ENCODE measurements at regions not wholly inside any gene's neighbourhood (a gene's known extent, or its start where the extent isn't known, plus 50 kb on each side); places are given as distances from the start of the nearest gene placed in this dataset.

GRCh38 chr5:6056280-6056679, 322.1 kb downstream of the MED10 start:
- Histone ChIP-seq H3K36me3 (no peaks in the 10 kb centered on the region), H3K27me3 (no peaks in the 10 kb centered on the region), H3K9me3 (no peaks in the 10 kb centered on the region), H3K4me1 (no peaks in the 10 kb centered on the region), H3K4me3 (no peak overlapping the region), H3K27ac (replicated peaks in 1 of 4) (no peak overlapping the region)
- TF ChIP-seq CTCF (IDR thresholded peaks at IDR 0.05), result no peak
- TF ChIP-seq POLR2AphosphoS5 (IDR thresholded peaks at IDR 0.05), result no peak
- DNase-seq (ENCODE audit: extremely low spot score), result peak; percentile 77
- 62% methylated on average over 4 of the region's 4 CpGs for WGBS
- intact Hi-C loops (cut with DNase I), result no loop called here

- 91% methylated on average over 4 of the region's 4 CpGs for WGBS
- intact Hi-C loops (cut with DNase I), result no loop called here
- no peak overlapping the region for H3K27ac ChIP-seq (replicated peaks in 1 of 4)
- DNase-seq (ENCODE audit: extremely low spot score), result no peak
- H3K4me3 ChIP-seq, result no peak overlapping the region
- no peaks in the 10 kb centered on the region for H3K27me3 ChIP-seq
- no peaks in the 10 kb centered on the region for H3K9me3 ChIP-seq
- no peak for TF ChIP-seq POLR2A (IDR thresholded peaks at IDR 0.05; ENCODE audit: low read depth)
- no peak for TF ChIP-seq POLR2AphosphoS5 (IDR thresholded peaks at IDR 0.05)
- no peak for TF ChIP-seq CTCF (IDR thresholded peaks at IDR 0.05)
- TF ChIP-seq EP300 (IDR thresholded peaks at IDR 0.05), result no peak
- H3K4me1 ChIP-seq, result no peaks in the 10 kb centered on the region
- no peaks in the 10 kb centered on the region for H3K36me3 ChIP-seq
Measured at GRCh38 chr5:6049662-6050061, 328.7 kb downstream of the MED10 start.

GRCh38 chr5:6048746-6049145, 329.6 kb downstream of the MED10 start:
- Histone ChIP-seq H3K27ac (replicated peaks in 1 of 4) (no peak overlapping the region), H3K4me1 (no peaks in the 10 kb centered on the region), H3K9me3 (no peaks in the 10 kb centered on the region), H3K36me3 (no peaks in the 10 kb centered on the region), H3K27me3 (peaks cover 0 to 6% (median 0%) of the 10 kb centered on the region in 4 donors), H3K4me3 (no peak overlapping the region)
- TF ChIP-seq CTCF (IDR thresholded peaks at IDR 0.05) (no peak), POLR2AphosphoS5 (IDR thresholded peaks at IDR 0.05) (no peak), POLR2A (IDR thresholded peaks at IDR 0.05; ENCODE audit: low read depth) (no peak), EP300 (IDR thresholded peaks at IDR 0.05) (no peak)
- DNase-seq (ENCODE audit: extremely low spot score), result peak; percentile 17
- intact Hi-C loops (cut with DNase I), result no loop called here
- WGBS, result 81% methylated on average over 2 of the region's 2 CpGs

GRCh38 chr5:6046296-6046967, 331.9 kb downstream of the MED10 start:
- Histone ChIP-seq H3K4me1 (no peaks in the 10 kb centered on the region), H3K4me3 (no peak overlapping the region), H3K9me3 (no peaks in the 10 kb centered on the region), H3K27ac (replicated peaks in 1 of 4) (no peak overlapping the region), H3K27me3 (peaks cover 0 to 8% (median 0%) of the 10 kb centered on the region in 4 donors), H3K36me3 (no peaks in the 10 kb centered on the region)
- intact Hi-C loops (cut with DNase I), result no loop called here
- no peak for TF ChIP-seq POLR2AphosphoS5 (IDR thresholded peaks at IDR 0.05)
- no peak for TF ChIP-seq EP300 (IDR thresholded peaks at IDR 0.05)
- no peak for TF ChIP-seq CTCF (IDR thresholded peaks at IDR 0.05)
- TF ChIP-seq POLR2A (IDR thresholded peaks at IDR 0.05; ENCODE audit: low read depth), result no peak
- 72% methylated on average over 16 of the region's 16 CpGs for WGBS
- peak; percentile 90 for DNase-seq (ENCODE audit: extremely low spot score)
